A673 (cell line): ENCODE measurements at regions not wholly inside any gene's neighbourhood (a gene's known extent, or its start where the extent isn't known, plus 50 kb on each side); places are given as distances from the start of the nearest gene placed in this dataset.

Experiments
- EZH2 ChIP-seq: fragments of 200-600 bp; sonication (generic); IDR thresholded peaks from 2 replicates; pipeline ENCODE4 v1.6.1; 2017; ENCODE audit warnings: borderline replicate concordance, low read depth, mild to moderate bottlenecking, mixed read lengths, antibody characterized with exemption, low read length; ENCODE audit not compliant: poor library complexity, severe bottlenecking
- TF ChIP-seq, protein P1 (sequence below): fragments of 300-800, 200-600 bp; sonication (generic); conservative IDR thresholded peaks from 2 replicates; pipeline ENCODE4 v1.5.1; 2017; ENCODE audit warnings: low read depth, mild to moderate bottlenecking, antibody characterized with exemption, low read length, moderate library complexity, mixed read lengths

DNA sequence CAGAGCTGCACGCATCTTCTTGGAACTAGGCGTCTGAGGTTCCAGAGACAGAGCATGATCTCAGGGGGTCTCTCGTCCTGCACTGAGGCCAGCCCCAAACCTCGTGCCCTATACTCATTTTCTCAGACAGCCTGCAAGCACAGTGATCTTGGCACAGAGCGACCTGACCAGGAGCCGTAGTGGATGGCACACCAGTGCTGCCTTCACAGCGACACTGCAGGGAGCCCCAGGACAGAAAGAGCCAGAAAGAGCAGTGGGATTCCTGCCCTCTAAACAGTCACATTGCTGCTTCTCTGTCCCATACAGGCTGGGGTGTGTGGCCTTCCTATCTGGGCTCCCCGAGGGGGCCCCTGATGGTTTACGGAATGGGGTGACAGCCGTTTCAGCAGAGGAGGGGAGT, 131.0 kb downstream of the RBFOX3 start:
- TF ChIP-seq, protein P1, sequence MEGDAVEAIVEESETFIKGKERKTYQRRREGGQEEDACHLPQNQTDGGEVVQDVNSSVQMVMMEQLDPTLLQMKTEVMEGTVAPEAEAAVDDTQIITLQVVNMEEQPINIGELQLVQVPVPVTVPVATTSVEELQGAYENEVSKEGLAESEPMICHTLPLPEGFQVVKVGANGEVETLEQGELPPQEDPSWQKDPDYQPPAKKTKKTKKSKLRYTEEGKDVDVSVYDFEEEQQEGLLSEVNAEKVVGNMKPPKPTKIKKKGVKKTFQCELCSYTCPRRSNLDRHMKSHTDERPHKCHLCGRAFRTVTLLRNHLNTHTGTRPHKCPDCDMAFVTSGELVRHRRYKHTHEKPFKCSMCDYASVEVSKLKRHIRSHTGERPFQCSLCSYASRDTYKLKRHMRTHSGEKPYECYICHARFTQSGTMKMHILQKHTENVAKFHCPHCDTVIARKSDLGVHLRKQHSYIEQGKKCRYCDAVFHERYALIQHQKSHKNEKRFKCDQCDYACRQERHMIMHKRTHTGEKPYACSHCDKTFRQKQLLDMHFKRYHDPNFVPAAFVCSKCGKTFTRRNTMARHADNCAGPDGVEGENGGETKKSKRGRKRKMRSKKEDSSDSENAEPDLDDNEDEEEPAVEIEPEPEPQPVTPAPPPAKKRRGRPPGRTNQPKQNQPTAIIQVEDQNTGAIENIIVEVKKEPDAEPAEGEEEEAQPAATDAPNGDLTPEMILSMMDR = no peak
- TF ChIP-seq EZH2 = no peak
